SJSA1 (cell line): ENCODE measurements at regions not wholly inside any gene's neighbourhood (a gene's known extent, or its start where the extent isn't known, plus 50 kb on each side); places are given as distances from the start of the nearest gene placed in this dataset.

Source experiments
- DNase-seq, 2 experiments: peaks; one replicate each; pipeline ENCODE4 v3.0.0-alpha.2; 2015 to 2020; ENCODE audit warnings: low spot score in 2 of 2, low read depth in 1 of 2
- H3K27ac ChIP-seq: fragments of 250-450 bp; sonication (Bioruptor Pico); 2 replicates; pipeline ENCODE4 v1.5.1; 2020; ENCODE audit warnings: mild to moderate bottlenecking, moderate library complexity
- H3K27me3 ChIP-seq: fragments of 250-450 bp; sonication (Bioruptor Pico); replicated peaks from 2 replicates; pipeline ENCODE4 v1.5.1; 2020; ENCODE audit warnings: mild to moderate bottlenecking, moderate library complexity
- H3K36me3 ChIP-seq: fragments of 250-450 bp; sonication (Bioruptor Pico); 2 replicates; pipeline ENCODE4 v1.5.1; 2020; ENCODE audit warnings: mild to moderate bottlenecking
- H3K4me1 ChIP-seq: fragments of 250-450 bp; sonication (Bioruptor Pico); replicated peaks from 2 replicates; pipeline ENCODE4 v1.6.1; 2021; ENCODE audit warnings: mild to moderate bottlenecking
- H3K4me3 ChIP-seq: fragments of 250-450 bp; sonication (Bioruptor Pico); 2 replicates; pipeline ENCODE4 v1.5.1; 2020; ENCODE audit warnings: mild to moderate bottlenecking
- H3K9me3 ChIP-seq: fragments of 250-450 bp; sonication (Bioruptor Pico); replicated peaks from 2 replicates; pipeline ENCODE4 v1.5.1; 2020; ENCODE audit warnings: mild to moderate bottlenecking

GRCh38 chr1:89472253-89472652 lies 52.4 kb upstream of the LRRC8B start:
- H3K27ac ChIP-seq: no peak overlapping the region
- H3K4me3 ChIP-seq: no peak overlapping the region
- no peak for DNase-seq
- H3K36me3 ChIP-seq: no peaks in the 10 kb centered on the region
- no peaks in the 10 kb centered on the region for H3K9me3 ChIP-seq
- 0 out of 2 replicates have a peak, but pooled peaks cover 2% of the 10 kb centered on the region for H3K27me3 ChIP-seq
- H3K4me1 ChIP-seq: no peaks in the 10 kb centered on the region

GRCh38 chr1:89472886-89473417 lies 51.7 kb upstream of the LRRC8B start:
- H3K4me3 ChIP-seq: no peak overlapping the region
- DNase-seq: no peak
- 0 out of 2 replicates have a peak, but pooled peaks cover 2% of the 10 kb centered on the region for H3K27me3 ChIP-seq

More at GRCh38 chr1:89472886-89473417, 51.7 kb upstream of the LRRC8B start:
- Histone ChIP-seq H3K9me3 (no peaks in the 10 kb centered on the region), H3K36me3 (no peaks in the 10 kb centered on the region), H3K27ac (no peak overlapping the region), H3K4me1 (no peaks in the 10 kb centered on the region)
